Erythroblast (primary cell): ENCODE measurements at regions not wholly inside any gene's neighbourhood (a gene's known extent, or its start where the extent isn't known, plus 50 kb on each side); places are given as distances from the start of the nearest gene placed in this dataset.

Source experiments
- GATA1 ChIP-seq: IDR thresholded peaks from 2 replicates; pipeline ENCODE4 v1.6.1; 2011; ENCODE audit warnings: low read depth, mild to moderate bottlenecking, control low read depth, low read length, moderate library complexity
- POLR2A ChIP-seq: IDR thresholded peaks from 2 replicates; pipeline ENCODE4 v1.6.1; 2011; ENCODE audit warnings: mild to moderate bottlenecking, low read length

GRCh38 chr5:33257807-33258429 lies 182.8 kb upstream of the TARS1 start:
- TF ChIP-seq POLR2A, result no peak
- TF ChIP-seq GATA1, result no peak
